Naive thymus-derived CD4-positive, alpha-beta T cell (primary cell): ENCODE measurements at regions not wholly inside any gene's neighbourhood (a gene's known extent, or its start where the extent isn't known, plus 50 kb on each side); places are given as distances from the start of the nearest gene placed in this dataset.

Source experiments
- ATAC-seq: fragments of 150-1000 bp; cut with Tn5 transposase; 2 replicates; pipeline ENCODE4 v1.10.0; 2021; ENCODE audit warnings: mild to moderate bottlenecking, moderate library complexity
- CTCF ChIA-PET: fragments of 350-600 bp; sonication (Branson Sonifier 250); formaldehyde crosslinking; loops from one replicate; lab custom pipeline; 2021; ENCODE audit warnings: antibody characterized with exemption; lab: Charles Lee
- POLR2A ChIA-PET: fragments of 350-600 bp; sonication (Branson Sonifier 250); formaldehyde crosslinking; loops from one replicate; lab custom pipeline; 2021; ENCODE audit warnings: antibody characterized with exemption, inconsistent platforms; lab: Charles Lee
- DNase-seq, 9 donors: peaks; one replicate each; pipeline versions ENCODE4 v3.0.0 to v3.0.0-alpha.2; 2020 to 2022; ENCODE audit warnings: mixed read lengths in 1 of 9
- H3K27ac ChIP-seq: one replicate; pipeline ENCODE4 v1.7.0; 2013; ENCODE audit warnings: mild to moderate bottlenecking, low read depth, low read length, moderate library complexity
- H3K27me3 ChIP-seq, 2 donors: one replicate each; pipeline ENCODE4 v1.7.0; 2013; ENCODE audit warnings: low read length in 2 of 2, mild to moderate bottlenecking in 2 of 2, moderate library complexity in 2 of 2; ENCODE audit not compliant: control insufficient read depth in 2 of 2, insufficient read depth in 2 of 2
- H3K36me3 ChIP-seq, 3 experiments: 1 replicate in 2 of 3; 2 replicates in 1 of 3; pipeline ENCODE4 v1.7.0; 2013; ENCODE audit warnings: low read length in 3 of 3, mild to moderate bottlenecking in 3 of 3, moderate library complexity in 1 of 3; ENCODE audit not compliant: insufficient read depth in 3 of 3, control insufficient read depth in 2 of 3
- H3K4me1 ChIP-seq, 2 donors: one replicate each; pipeline ENCODE4 v1.7.0; 2013; ENCODE audit warnings: low read length in 2 of 2, mild to moderate bottlenecking in 2 of 2, moderate library complexity in 1 of 2; ENCODE audit not compliant: control insufficient read depth in 2 of 2, insufficient read depth in 2 of 2
- H3K4me3 ChIP-seq: 2 replicates; pipeline ENCODE4 v1.7.0; 2013; ENCODE audit warnings: mild to moderate bottlenecking, low read length
- H3K9me3 ChIP-seq, 3 experiments: 1 replicate in 2 of 3; 2 replicates in 1 of 3; pipeline ENCODE4 v1.7.0; 2013; ENCODE audit warnings: low read length in 3 of 3; ENCODE audit not compliant: control insufficient read depth in 2 of 3
- H3K27ac Mint-ChIP-seq, 9 donors: one replicate each; pipeline ENCODE4 v1.8.0; 2020 to 2022; ENCODE audit warnings: mixed read lengths in 9 of 9, mild to moderate bottlenecking in 8 of 9, moderate library complexity in 5 of 9, inconsistent platforms in 2 of 9
- H3K27me3 Mint-ChIP-seq, 5 donors: one replicate each; pipeline ENCODE4 v1.8.0; 2021 to 2022; ENCODE audit warnings: mixed read lengths in 5 of 5, mild to moderate bottlenecking in 1 of 5
- H3K36me3 Mint-ChIP-seq, 5 donors: one replicate each; pipeline ENCODE4 v1.8.0; 2020 to 2022; ENCODE audit warnings: mixed read lengths in 5 of 5, mild to moderate bottlenecking in 3 of 5, inconsistent platforms in 1 of 5
- H3K4me1 Mint-ChIP-seq, 7 donors: one replicate each; pipeline ENCODE4 v1.8.0; 2020 to 2022; ENCODE audit warnings: mixed read lengths in 7 of 7, mild to moderate bottlenecking in 3 of 7, inconsistent platforms in 1 of 7
- H3K4me3 Mint-ChIP-seq, 10 donors: one replicate each; pipeline ENCODE4 v1.8.0; 2020 to 2022; ENCODE audit warnings: mild to moderate bottlenecking in 10 of 10, mixed read lengths in 10 of 10, moderate library complexity in 6 of 10, inconsistent platforms in 2 of 10
- H3K9me3 Mint-ChIP-seq, 11 donors: one replicate each; pipeline ENCODE4 v1.8.0; 2020 to 2022; ENCODE audit warnings: mixed read lengths in 11 of 11, mild to moderate bottlenecking in 4 of 11, inconsistent platforms in 1 of 11, moderate library complexity in 1 of 11
- intact Hi-C, 2 donors: fragments of 100-400 bp; cut with micrococcal nuclease; formaldehyde crosslinking; loops; one replicate each; pipeline ENCODE4 v1.15.1; 2023

- Mint-ChIP-seq H3K27ac (no peak overlapping the region), H3K4me3 (no peak overlapping the region), H3K4me1 (no peaks in the 10 kb centered on the region), H3K9me3 (peaks cover 0 to 6% (median 0%) of the 10 kb centered on the region in 11 donors), H3K36me3 (no peaks in the 10 kb centered on the region), H3K27me3 (no peaks in the 10 kb centered on the region)
- Histone ChIP-seq H3K27ac (no peak overlapping the region), H3K4me1 (no peaks in the 10 kb centered on the region), H3K4me3 (no peak overlapping the region), H3K9me3 (no peaks in the 10 kb centered on the region), H3K36me3 (no peaks in the 10 kb centered on the region), H3K27me3 (no peaks in the 10 kb centered on the region)
- ATAC-seq (no peak), DNase-seq (no peak)
- ChIA-PET POLR2A (no interaction called here), CTCF (no interaction called here)
- intact Hi-C loops: no loop called here
Measured at GRCh38 chr5:51449026-51449425, 65.8 kb downstream of the ISL1 start.

- no peak overlapping the region for H3K4me3 Mint-ChIP-seq
- POLR2A ChIA-PET: no interaction called here
- H3K36me3 Mint-ChIP-seq: no peaks in the 10 kb centered on the region
- no peaks in the 10 kb centered on the region for H3K4me1 Mint-ChIP-seq
- H3K27ac Mint-ChIP-seq: no peak overlapping the region
- ATAC-seq (no peak), DNase-seq (no peak)
- CTCF ChIA-PET: no interaction called here
- Histone ChIP-seq H3K4me3 (no peak overlapping the region), H3K27ac (no peak overlapping the region), H3K4me1 (no peaks in the 10 kb centered on the region), H3K27me3 (no peaks in the 10 kb centered on the region), H3K36me3 (no peaks in the 10 kb centered on the region), H3K9me3 (no peaks in the 10 kb centered on the region)
- H3K27me3 Mint-ChIP-seq: no peaks in the 10 kb centered on the region
- H3K9me3 Mint-ChIP-seq: peaks cover 0 to 15% (median 2%) of the 10 kb centered on the region in 11 donors
- intact Hi-C loops: no loop called here
Measured at GRCh38 chr5:51452562-51452961, 69.3 kb downstream of the ISL1 start.

GRCh38 chr5:51465165-51465564 is 81.9 kb downstream of the ISL1 start:
- Histone ChIP-seq H3K4me1 (no peaks in the 10 kb centered on the region), H3K27ac (no peak overlapping the region), H3K27me3 (no peaks in the 10 kb centered on the region), H3K9me3 (no peaks in the 10 kb centered on the region), H3K36me3 (no peaks in the 10 kb centered on the region), H3K4me3 (no peak overlapping the region)
- POLR2A ChIA-PET: no interaction called here
- intact Hi-C loops: no loop called here
- DNase-seq (no peak), ATAC-seq (no peak)
- Mint-ChIP-seq H3K4me1 (no peaks in the 10 kb centered on the region), H3K36me3 (no peaks in the 10 kb centered on the region), H3K27me3 (no peaks in the 10 kb centered on the region), H3K4me3 (no peak overlapping the region), H3K27ac (no peak overlapping the region), H3K9me3 (peaks cover 0 to 10% (median 1%) of the 10 kb centered on the region in 11 donors)
- CTCF ChIA-PET: no interaction called here

GRCh38 chr5:51466214-51466613 is 83.0 kb downstream of the ISL1 start:
- POLR2A ChIA-PET: no interaction called here

GRCh38 chr5:51468196-51468595 is 84.9 kb downstream of the ISL1 start:
- POLR2A ChIA-PET: no interaction called here
- Mint-ChIP-seq H3K4me3 (no peak overlapping the region), H3K27ac (no peak overlapping the region), H3K4me1 (no peaks in the 10 kb centered on the region), H3K9me3 (peaks cover 0 to 10% (median 0%) of the 10 kb centered on the region in 11 donors), H3K27me3 (no peaks in the 10 kb centered on the region), H3K36me3 (no peaks in the 10 kb centered on the region)
- no peaks in the 10 kb centered on the region for H3K4me1 ChIP-seq
- ATAC-seq (no peak), DNase-seq (no peak)
- no peaks in the 10 kb centered on the region for H3K27me3 ChIP-seq
- no peaks in the 10 kb centered on the region for H3K9me3 ChIP-seq
- CTCF ChIA-PET: no interaction called here
- intact Hi-C loops: no loop called here
- no peak overlapping the region for H3K27ac ChIP-seq
- H3K36me3 ChIP-seq: no peaks in the 10 kb centered on the region
- H3K4me3 ChIP-seq: no peak overlapping the region

More at GRCh38 chr5:51466214-51466613, 83.0 kb downstream of the ISL1 start:
- no peak overlapping the region for H3K27ac ChIP-seq
- DNase-seq (no peak), ATAC-seq (no peak)
- H3K36me3 ChIP-seq: no peaks in the 10 kb centered on the region
- H3K9me3 ChIP-seq: no peaks in the 10 kb centered on the region
- no peaks in the 10 kb centered on the region for H3K36me3 Mint-ChIP-seq
- no peaks in the 10 kb centered on the region for H3K4me1 ChIP-seq
- H3K9me3 Mint-ChIP-seq: peaks cover 0 to 10% (median 1%) of the 10 kb centered on the region in 11 donors
- no peak overlapping the region for H3K4me3 ChIP-seq
- no peaks in the 10 kb centered on the region for H3K27me3 Mint-ChIP-seq
- CTCF ChIA-PET: no interaction called here
- H3K27ac Mint-ChIP-seq: no peak overlapping the region
- H3K4me1 Mint-ChIP-seq: no peaks in the 10 kb centered on the region
- H3K27me3 ChIP-seq: no peaks in the 10 kb centered on the region
- intact Hi-C loops: no loop called here
- H3K4me3 Mint-ChIP-seq: no peak overlapping the region

GRCh38 chr5:51471630-51472029 is 88.4 kb downstream of the ISL1 start:
- peaks cover 0 to 10% (median 0%) of the 10 kb centered on the region in 11 donors for H3K9me3 Mint-ChIP-seq
- no peak overlapping the region for H3K4me3 ChIP-seq
- no peaks in the 10 kb centered on the region for H3K27me3 Mint-ChIP-seq
- H3K27ac Mint-ChIP-seq: no peak overlapping the region
- no peaks in the 10 kb centered on the region for H3K4me1 ChIP-seq
- no peaks in the 10 kb centered on the region for H3K36me3 Mint-ChIP-seq
- H3K4me1 Mint-ChIP-seq: peaks cover 0 to 1% (median 0%) of the 10 kb centered on the region in 7 donors
- ChIA-PET POLR2A (no interaction called here), CTCF (no interaction called here)
- H3K9me3 ChIP-seq: no peaks in the 10 kb centered on the region
- no peak overlapping the region for H3K4me3 Mint-ChIP-seq
- no peaks in the 10 kb centered on the region for H3K27me3 ChIP-seq
- intact Hi-C loops: no loop called here
- H3K36me3 ChIP-seq: no peaks in the 10 kb centered on the region
- no peak overlapping the region for H3K27ac ChIP-seq
- no peak for ATAC-seq
- DNase-seq: no peak

- H3K4me3 ChIP-seq: no peak overlapping the region
- H3K36me3 ChIP-seq: no peaks in the 10 kb centered on the region
- H3K9me3 Mint-ChIP-seq: peaks cover 0 to 11% (median 0%) of the 10 kb centered on the region in 11 donors
- no peak overlapping the region for H3K27ac Mint-ChIP-seq
- POLR2A ChIA-PET: no interaction called here
- no peaks in the 10 kb centered on the region for H3K27me3 ChIP-seq
- H3K27ac ChIP-seq: no peak overlapping the region
- CTCF ChIA-PET: no interaction called here
- H3K4me3 Mint-ChIP-seq: no peak overlapping the region
- H3K4me1 ChIP-seq: no peaks in the 10 kb centered on the region
- DNase-seq (no peak), ATAC-seq (no peak)
- H3K27me3 Mint-ChIP-seq: no peaks in the 10 kb centered on the region
- H3K9me3 ChIP-seq: no peaks in the 10 kb centered on the region
- H3K36me3 Mint-ChIP-seq: no peaks in the 10 kb centered on the region
- intact Hi-C loops: no loop called here
- H3K4me1 Mint-ChIP-seq: peaks cover 0 to 1% (median 0%) of the 10 kb centered on the region in 7 donors
Measured at GRCh38 chr5:51472472-51472871, 89.2 kb downstream of the ISL1 start.
